ENCODE measurements at regions not wholly inside any gene's neighbourhood (a gene's known extent, or its start where the extent isn't known, plus 50 kb on each side); places are given as distances from the start of the nearest gene placed in this dataset.

DNA sequence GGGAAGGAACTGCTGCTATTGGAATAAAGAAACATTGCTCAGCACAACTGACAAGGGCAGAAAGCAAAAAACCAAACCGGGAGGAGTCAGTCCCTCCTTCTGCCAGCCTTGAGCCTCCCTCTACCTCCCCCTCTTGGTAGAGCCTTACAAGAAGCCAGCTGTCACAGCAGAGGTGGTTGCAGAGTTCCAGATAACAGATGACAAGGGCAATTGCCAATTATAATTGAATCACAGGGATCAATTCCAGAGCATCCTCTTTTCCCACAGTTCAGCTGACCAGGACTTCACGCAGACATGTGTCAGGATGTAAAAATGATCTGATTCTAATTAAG, 548.2 kb upstream of the LRRTM1 start:
- Histone ChIP-seq H3K4me3 (ENCODE audit: low read depth in 1 of 2, low read length in 2 of 2) (no peak overlapping the region), H3K9me3 (ENCODE audit: control insufficient read depth in 1 of 2, low read length in 2 of 2) (no peaks in the 10 kb centered on the region), H3K9ac (ENCODE audit: low read depth in 1 of 2, low read length in 2 of 2) (no peak overlapping the region), H3K27ac (ENCODE audit: low read depth, low read length) (no peak overlapping the region), H3K4me1 (ENCODE audit: control insufficient read depth in 1 of 2, insufficient read depth in 2 of 2, low read length in 2 of 2) (no peaks in the 10 kb centered on the region), H3K36me3 (ENCODE audit: control insufficient read depth in 1 of 2, insufficient read depth in 2 of 2, low read length in 2 of 2) (no peaks in the 10 kb centered on the region), H3K27me3 (ENCODE audit: control insufficient read depth in 1 of 2, insufficient read depth in 2 of 2, low read length in 2 of 2) (no peaks in the 10 kb centered on the region)

DNA sequence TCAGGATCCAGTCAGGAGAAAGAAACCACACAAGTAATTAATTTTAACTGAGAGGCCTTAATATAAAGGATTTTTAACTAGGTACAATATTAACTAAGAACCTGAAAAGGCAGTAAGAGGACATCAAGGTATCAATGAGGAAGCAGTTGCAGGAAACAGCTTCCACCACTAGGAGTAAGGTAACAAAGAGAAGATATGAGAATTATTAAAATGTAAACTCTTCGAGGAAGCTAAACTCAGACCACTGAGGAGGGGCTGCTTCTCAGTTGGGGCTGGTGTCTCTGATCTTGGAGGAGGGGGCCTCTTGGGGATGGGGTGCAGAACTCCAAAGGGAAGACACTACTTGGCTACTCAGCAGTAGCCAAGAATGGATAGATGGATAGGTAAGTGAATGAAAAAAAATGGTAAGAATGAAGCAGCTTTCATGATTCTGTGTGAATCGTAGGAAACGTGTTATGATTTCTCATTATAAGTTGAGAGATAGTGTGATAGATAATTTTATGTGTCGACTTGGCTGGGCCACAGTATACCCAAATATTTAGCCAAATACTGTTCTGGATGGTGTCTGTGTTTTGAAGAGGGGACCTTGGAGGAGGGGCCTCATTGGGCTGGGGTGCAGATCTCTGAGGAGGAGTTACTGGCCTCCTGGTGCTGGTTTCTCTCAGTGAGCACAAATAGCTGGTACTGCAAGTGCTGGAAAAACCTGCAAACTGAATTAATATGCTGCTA, 547.7 kb upstream of the LRRTM1 start:
- Histone ChIP-seq H3K4me1 (ENCODE audit: control insufficient read depth in 1 of 2, insufficient read depth in 2 of 2, low read length in 2 of 2) (no peaks in the 10 kb centered on the region), H3K9me3 (ENCODE audit: control insufficient read depth in 1 of 2, low read length in 2 of 2) (no peaks in the 10 kb centered on the region), H3K36me3 (ENCODE audit: control insufficient read depth in 1 of 2, insufficient read depth in 2 of 2, low read length in 2 of 2) (no peaks in the 10 kb centered on the region), H3K27me3 (ENCODE audit: control insufficient read depth in 1 of 2, insufficient read depth in 2 of 2, low read length in 2 of 2) (no peaks in the 10 kb centered on the region), H3K27ac (ENCODE audit: low read depth, low read length) (no peak overlapping the region), H3K4me3 (ENCODE audit: low read depth in 1 of 2, low read length in 2 of 2) (no peak overlapping the region), H3K9ac (ENCODE audit: low read depth in 1 of 2, low read length in 2 of 2) (no peak overlapping the region)

GRCh38 chr2:80830891-80831290, 526.3 kb upstream of the LRRTM1 start:
- Histone ChIP-seq H3K9ac (ENCODE audit: low read depth in 1 of 2, low read length in 2 of 2) (no peak overlapping the region), H3K36me3 (ENCODE audit: control insufficient read depth in 1 of 2, insufficient read depth in 2 of 2, low read length in 2 of 2) (no peaks in the 10 kb centered on the region), H3K27ac (ENCODE audit: low read depth, low read length) (no peak overlapping the region), H3K9me3 (ENCODE audit: control insufficient read depth in 1 of 2, low read length in 2 of 2) (peaks cover 0 to 6% of the 10 kb centered on the region in 2 donors), H3K4me3 (ENCODE audit: low read depth in 1 of 2, low read length in 2 of 2) (no peak overlapping the region), H3K4me1 (ENCODE audit: control insufficient read depth in 1 of 2, insufficient read depth in 2 of 2, low read length in 2 of 2) (no peaks in the 10 kb centered on the region), H3K27me3 (ENCODE audit: control insufficient read depth in 1 of 2, insufficient read depth in 2 of 2, low read length in 2 of 2) (no peaks in the 10 kb centered on the region)

DNA sequence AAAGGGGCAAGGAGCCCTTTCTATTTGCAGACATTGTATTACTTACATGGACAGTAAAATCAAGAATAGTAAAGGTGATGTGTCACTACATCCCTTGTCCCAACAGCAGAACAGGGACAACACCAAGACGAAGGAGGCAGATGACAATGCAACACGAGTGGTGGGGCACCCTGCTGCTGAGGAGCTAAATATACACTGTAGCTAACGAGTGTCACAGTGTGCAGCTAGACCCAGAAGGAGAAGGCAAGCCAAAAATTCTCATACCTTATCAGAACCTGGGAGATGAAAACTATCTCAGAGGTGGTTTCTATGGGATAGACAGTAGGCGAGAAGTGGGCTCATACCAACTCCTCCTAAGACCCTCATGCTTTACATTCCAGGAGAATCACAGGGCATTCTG, 518.4 kb upstream of the LRRTM1 start:
- H3K4me3 ChIP-seq (ENCODE audit: low read depth in 1 of 2, low read length in 2 of 2), result no peak overlapping the region
- no peak overlapping the region for H3K27ac ChIP-seq (ENCODE audit: low read depth, low read length)
- no peak overlapping the region for H3K9ac ChIP-seq (ENCODE audit: low read depth in 1 of 2, low read length in 2 of 2)
- no peaks in the 10 kb centered on the region for H3K36me3 ChIP-seq (ENCODE audit: control insufficient read depth in 1 of 2, insufficient read depth in 2 of 2, low read length in 2 of 2)
- H3K4me1 ChIP-seq (ENCODE audit: control insufficient read depth in 1 of 2, insufficient read depth in 2 of 2, low read length in 2 of 2), result no peaks in the 10 kb centered on the region
- no peaks in the 10 kb centered on the region for H3K27me3 ChIP-seq (ENCODE audit: control insufficient read depth in 1 of 2, insufficient read depth in 2 of 2, low read length in 2 of 2)
- H3K9me3 ChIP-seq (ENCODE audit: control insufficient read depth in 1 of 2, low read length in 2 of 2), result peaks cover 0 to 9% of the 10 kb centered on the region in 2 donors

DNA sequence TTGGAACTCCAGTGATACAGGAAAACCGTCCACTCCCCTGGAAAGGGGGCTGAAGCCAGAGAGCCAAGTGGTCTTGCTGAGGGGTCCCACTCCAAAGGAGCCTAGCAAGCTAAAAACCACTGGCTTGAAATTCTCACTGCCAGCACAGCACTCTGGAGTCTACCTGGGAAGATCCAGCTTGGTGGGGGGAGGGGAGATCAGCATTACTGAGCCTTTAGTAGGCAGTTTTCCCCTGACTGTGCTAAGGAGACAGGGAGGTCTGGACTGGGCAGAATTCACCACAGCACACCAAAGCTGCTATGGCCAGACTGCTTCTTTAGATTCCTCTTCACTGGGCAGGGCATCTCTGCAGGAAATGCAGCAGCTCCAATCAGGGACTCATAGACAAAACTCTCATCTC, 510.7 kb upstream of the LRRTM1 start:
- Histone ChIP-seq H3K4me3 (ENCODE audit: low read depth in 1 of 2, low read length in 2 of 2) (no peak overlapping the region), H3K27me3 (ENCODE audit: control insufficient read depth in 1 of 2, insufficient read depth in 2 of 2, low read length in 2 of 2) (no peaks in the 10 kb centered on the region), H3K9ac (ENCODE audit: low read depth in 1 of 2, low read length in 2 of 2) (no peak overlapping the region), H3K36me3 (ENCODE audit: control insufficient read depth in 1 of 2, insufficient read depth in 2 of 2, low read length in 2 of 2) (no peaks in the 10 kb centered on the region), H3K27ac (ENCODE audit: low read depth, low read length) (no peak overlapping the region), H3K9me3 (ENCODE audit: control insufficient read depth in 1 of 2, low read length in 2 of 2) (peaks cover 6 to 7% of the 10 kb centered on the region in 2 donors), H3K4me1 (ENCODE audit: control insufficient read depth in 1 of 2, insufficient read depth in 2 of 2, low read length in 2 of 2) (no peaks in the 10 kb centered on the region)

- Histone ChIP-seq H3K27me3 (ENCODE audit: control insufficient read depth in 1 of 2, insufficient read depth in 2 of 2, low read length in 2 of 2) (no peaks in the 10 kb centered on the region), H3K9me3 (ENCODE audit: control insufficient read depth in 1 of 2, low read length in 2 of 2) (peaks cover 3 to 4% of the 10 kb centered on the region in 2 donors), H3K27ac (ENCODE audit: low read depth, low read length) (no peak overlapping the region), H3K36me3 (ENCODE audit: control insufficient read depth in 1 of 2, insufficient read depth in 2 of 2, low read length in 2 of 2) (no peaks in the 10 kb centered on the region), H3K4me3 (ENCODE audit: low read depth in 1 of 2, low read length in 2 of 2) (no peak overlapping the region), H3K9ac (ENCODE audit: low read depth in 1 of 2, low read length in 2 of 2) (no peak overlapping the region), H3K4me1 (ENCODE audit: control insufficient read depth in 1 of 2, insufficient read depth in 2 of 2, low read length in 2 of 2) (no peaks in the 10 kb centered on the region)
These were observed 482.0 kb upstream of the LRRTM1 start for GRCh38 chr2:80786584-80786983.

DNA sequence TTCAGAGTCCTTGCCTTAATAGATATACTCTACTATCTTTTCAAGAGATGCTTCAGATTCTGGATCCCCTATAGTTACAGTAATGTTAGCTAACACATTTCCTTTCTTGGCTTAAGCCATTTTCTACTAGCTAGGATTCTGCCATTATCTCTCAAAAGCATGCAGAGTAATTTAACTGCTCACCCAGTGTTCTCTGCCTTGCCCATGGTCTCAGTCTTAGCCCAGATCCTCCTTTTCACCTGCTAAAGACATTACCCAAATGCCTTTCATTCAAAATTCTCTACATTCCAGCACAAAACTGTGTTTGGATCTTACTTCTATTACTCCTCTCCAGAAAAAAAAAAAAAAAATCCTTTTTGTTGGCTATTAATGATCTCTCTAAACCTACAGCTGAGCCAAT, 474.2 kb upstream of the LRRTM1 start:
- Histone ChIP-seq H3K36me3 (ENCODE audit: control insufficient read depth in 1 of 2, insufficient read depth in 2 of 2, low read length in 2 of 2) (no peaks in the 10 kb centered on the region), H3K9ac (ENCODE audit: low read depth in 1 of 2, low read length in 2 of 2) (no peak overlapping the region), H3K9me3 (ENCODE audit: control insufficient read depth in 1 of 2, low read length in 2 of 2) (peaks cover 0 to 13% of the 10 kb centered on the region in 2 donors), H3K27me3 (ENCODE audit: control insufficient read depth in 1 of 2, insufficient read depth in 2 of 2, low read length in 2 of 2) (no peaks in the 10 kb centered on the region), H3K4me1 (ENCODE audit: control insufficient read depth in 1 of 2, insufficient read depth in 2 of 2, low read length in 2 of 2) (no peaks in the 10 kb centered on the region), H3K4me3 (ENCODE audit: low read depth in 1 of 2, low read length in 2 of 2) (no peak overlapping the region), H3K27ac (ENCODE audit: low read depth, low read length) (no peak overlapping the region)

- Histone ChIP-seq H3K9me3 (ENCODE audit: control insufficient read depth in 1 of 2, low read length in 2 of 2) (peaks cover 0 to 4% of the 10 kb centered on the region in 2 donors), H3K27me3 (ENCODE audit: control insufficient read depth in 1 of 2, insufficient read depth in 2 of 2, low read length in 2 of 2) (no peaks in the 10 kb centered on the region)
These were observed 444.0 kb upstream of the LRRTM1 start for GRCh38 chr2:80748592-80748991.

GRCh38 chr2:80737047-80737446, 432.5 kb upstream of the LRRTM1 start:
- H3K36me3 ChIP-seq (ENCODE audit: control insufficient read depth in 1 of 2, insufficient read depth in 2 of 2, low read length in 2 of 2), result no peaks in the 10 kb centered on the region
- no peaks in the 10 kb centered on the region for H3K27me3 ChIP-seq (ENCODE audit: control insufficient read depth in 1 of 2, insufficient read depth in 2 of 2, low read length in 2 of 2)
- peaks cover 0 to 3% of the 10 kb centered on the region in 2 donors for H3K9me3 ChIP-seq (ENCODE audit: control insufficient read depth in 1 of 2, low read length in 2 of 2)
- H3K27ac ChIP-seq (ENCODE audit: low read depth, low read length), result no peak overlapping the region
- no peak overlapping the region for H3K4me3 ChIP-seq (ENCODE audit: low read depth in 1 of 2, low read length in 2 of 2)
- no peak overlapping the region for H3K9ac ChIP-seq (ENCODE audit: low read depth in 1 of 2, low read length in 2 of 2)
- H3K4me1 ChIP-seq (ENCODE audit: control insufficient read depth in 1 of 2, insufficient read depth in 2 of 2, low read length in 2 of 2), result no peaks in the 10 kb centered on the region

More at GRCh38 chr2:80748592-80748991, 444.0 kb upstream of the LRRTM1 start:
- no peak overlapping the region for H3K4me3 ChIP-seq (ENCODE audit: low read depth in 1 of 2, low read length in 2 of 2)
- no peak overlapping the region for H3K27ac ChIP-seq (ENCODE audit: low read depth, low read length)
- no peak overlapping the region for H3K9ac ChIP-seq (ENCODE audit: low read depth in 1 of 2, low read length in 2 of 2)
- no peaks in the 10 kb centered on the region for H3K4me1 ChIP-seq (ENCODE audit: control insufficient read depth in 1 of 2, insufficient read depth in 2 of 2, low read length in 2 of 2)
- H3K36me3 ChIP-seq (ENCODE audit: control insufficient read depth in 1 of 2, insufficient read depth in 2 of 2, low read length in 2 of 2), result no peaks in the 10 kb centered on the region

GRCh38 chr2:80725001-80725400, 420.4 kb upstream of the LRRTM1 start:
- Histone ChIP-seq H3K9ac (ENCODE audit: low read depth in 1 of 2, low read length in 2 of 2) (no peak overlapping the region), H3K27ac (ENCODE audit: low read depth, low read length) (no peak overlapping the region), H3K27me3 (ENCODE audit: control insufficient read depth in 1 of 2, insufficient read depth in 2 of 2, low read length in 2 of 2) (no peaks in the 10 kb centered on the region), H3K9me3 (ENCODE audit: control insufficient read depth in 1 of 2, low read length in 2 of 2) (peaks cover 6 to 16% of the 10 kb centered on the region in 2 donors), H3K4me1 (ENCODE audit: control insufficient read depth in 1 of 2, insufficient read depth in 2 of 2, low read length in 2 of 2) (no peaks in the 10 kb centered on the region), H3K4me3 (ENCODE audit: low read depth in 1 of 2, low read length in 2 of 2) (no peak overlapping the region), H3K36me3 (ENCODE audit: control insufficient read depth in 1 of 2, insufficient read depth in 2 of 2, low read length in 2 of 2) (no peaks in the 10 kb centered on the region)

Data from duodenal mucosa (tissue), 2 donors.